Kasumi-1 (cell line): ENCODE measurements at regions not wholly inside any gene's neighbourhood (a gene's known extent, or its start where the extent isn't known, plus 50 kb on each side); places are given as distances from the start of the nearest gene placed in this dataset.

Experiments used
- DNase-seq, 2 experiments: peaks; one replicate each; lab custom pipeline; 2025; lab: John Stamatoyannopoulos, UW

DNA sequence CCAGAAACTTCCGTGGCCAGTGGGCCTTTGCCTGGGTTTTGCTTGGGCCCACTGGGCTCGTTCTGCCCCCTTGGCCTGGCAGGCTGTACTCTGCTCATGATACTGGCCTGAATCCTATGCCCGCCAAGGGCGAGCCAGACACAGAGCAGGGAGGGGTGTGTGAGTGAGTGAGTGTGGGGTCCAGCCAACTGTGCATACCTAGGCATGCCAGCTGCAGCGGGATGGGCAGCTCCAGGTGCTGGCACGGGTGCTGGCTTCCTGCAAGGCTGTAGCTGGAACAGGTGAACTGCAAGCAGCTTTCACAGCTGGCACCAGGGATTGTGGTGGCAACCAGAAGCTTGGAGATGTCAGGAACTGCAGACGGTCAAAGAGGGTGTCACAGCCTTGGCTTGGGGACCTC is 1276.4 kb downstream of the SLC16A7 start:
- no peak for DNase-seq

DNA sequence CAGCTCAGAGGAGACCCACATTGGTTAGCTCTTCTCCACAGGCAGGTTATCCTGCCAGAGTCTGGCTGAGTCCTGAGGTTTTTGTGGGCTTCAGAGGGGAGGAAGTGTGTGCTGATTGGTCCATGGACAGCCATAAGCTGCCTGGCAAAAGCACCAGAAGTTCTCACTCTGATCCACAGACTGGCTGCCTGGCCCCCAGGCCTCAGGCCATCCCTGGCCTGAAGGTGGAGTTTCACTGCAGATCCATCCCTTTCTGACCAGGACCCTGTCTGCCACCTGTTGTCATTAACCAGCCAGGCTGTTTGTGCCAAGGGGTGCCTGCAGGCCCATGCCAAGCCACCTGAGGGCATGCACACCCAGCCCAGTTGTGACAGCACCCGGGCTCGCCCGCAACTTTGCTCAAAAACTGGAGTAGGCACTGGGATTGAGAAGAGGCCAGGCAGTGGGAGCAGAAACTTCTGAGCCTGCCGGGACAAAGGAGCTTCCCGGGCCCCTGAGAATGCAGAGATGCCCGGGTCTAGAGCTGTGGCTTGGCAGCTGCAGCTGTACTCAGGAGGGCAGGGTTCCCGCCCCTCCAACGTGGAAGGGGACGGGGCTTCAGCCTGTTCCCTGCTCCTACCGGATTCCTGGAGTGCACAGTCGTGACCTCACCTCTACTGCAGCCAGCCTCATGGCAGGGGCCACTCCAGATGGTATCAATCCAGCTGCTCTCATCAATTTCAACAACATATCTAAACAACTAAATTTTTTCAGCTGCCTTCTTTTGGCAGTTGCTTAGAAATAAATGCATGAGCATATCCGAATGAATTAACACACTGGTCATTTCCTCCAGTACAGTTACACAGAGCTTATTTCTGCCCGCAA is 1277.3 kb downstream of the SLC16A7 start:
- no peak for DNase-seq

GRCh38 chr12:60874091-60874490 is 1278.3 kb downstream of the SLC16A7 start:
- DNase-seq, result no peak

- DNase-seq, result no peak
Observed at GRCh38 chr12:60920841-60921495, 1325.1 kb downstream of the SLC16A7 start.

GRCh38 chr12:60921541-60921940 is 1325.7 kb downstream of the SLC16A7 start:
- no peak for DNase-seq

DNA sequence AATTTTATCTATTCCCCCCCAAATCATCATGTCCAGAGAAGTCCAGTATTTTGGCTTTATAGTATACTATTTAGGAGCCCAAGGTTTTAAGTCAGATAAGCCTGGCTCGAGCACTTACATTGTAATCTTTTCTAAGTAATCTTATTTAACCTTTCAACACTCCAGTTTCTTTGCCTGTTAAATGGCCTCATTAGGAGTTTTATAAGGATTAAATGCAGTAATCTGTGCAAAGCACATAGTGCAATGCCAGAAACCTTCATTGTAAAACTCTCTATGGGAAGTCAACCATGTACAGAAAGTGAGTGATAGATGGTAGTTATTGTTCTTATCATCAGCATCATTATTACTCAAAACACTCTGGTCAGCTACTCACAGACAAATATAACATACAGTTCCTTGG is 1330.4 kb downstream of the SLC16A7 start:
- DNase-seq, result no peak

DNA sequence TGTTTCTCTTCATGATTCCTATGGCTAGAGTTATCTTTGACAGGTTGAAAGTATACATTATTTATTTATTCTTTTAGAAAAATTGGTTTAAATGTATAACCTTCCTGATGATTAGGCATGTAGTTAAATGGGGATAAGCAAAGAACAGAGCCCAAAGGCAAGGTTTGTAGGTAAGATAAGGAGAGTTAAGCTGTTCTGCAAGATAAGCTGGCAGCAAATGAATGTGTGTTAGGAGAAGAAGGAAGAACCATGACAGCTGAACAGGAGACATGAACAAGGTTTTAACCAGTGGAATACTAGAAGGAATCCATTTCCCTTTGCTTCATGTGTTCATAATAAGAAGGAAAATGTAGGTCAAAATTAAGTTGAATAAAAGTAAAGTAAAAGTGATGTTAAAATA is 1330.1 kb upstream of the USP15 start:
- no peak for DNase-seq

- DNase-seq, result no peak
Observed at GRCh38 chr12:60935981-60936761, 1324.0 kb upstream of the USP15 start.

- no peak for DNase-seq
Observed at GRCh38 chr12:60947533-60947932, 1312.7 kb upstream of the USP15 start.

- no peak for DNase-seq
Observed at GRCh38 chr12:60967128-60967527, 1293.1 kb upstream of the USP15 start.

DNA sequence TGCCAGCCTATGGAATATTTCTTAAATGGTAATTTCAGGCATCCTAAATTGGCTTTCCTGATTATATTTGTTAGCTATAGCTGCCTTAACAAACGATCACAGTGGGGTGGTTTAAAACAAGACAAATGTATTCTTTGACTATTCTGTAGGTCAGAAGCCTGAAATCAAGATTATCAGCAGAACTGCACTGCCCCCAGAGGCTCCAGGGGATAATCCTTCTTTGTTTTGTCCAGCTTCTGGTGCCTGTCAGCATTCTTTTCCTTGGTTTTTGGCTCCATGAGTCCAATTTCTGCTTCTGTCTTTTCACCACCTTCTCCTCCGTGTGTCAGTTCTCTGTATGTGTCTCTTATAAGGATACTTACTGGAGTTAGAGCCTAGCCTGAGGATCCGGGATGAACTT is 1282.2 kb upstream of the USP15 start:
- DNase-seq, result peak in 1 of 2 experiments; percentile 5

- no peak for DNase-seq
Observed at GRCh38 chr12:60980558-60980957, 1279.6 kb upstream of the USP15 start.

DNA sequence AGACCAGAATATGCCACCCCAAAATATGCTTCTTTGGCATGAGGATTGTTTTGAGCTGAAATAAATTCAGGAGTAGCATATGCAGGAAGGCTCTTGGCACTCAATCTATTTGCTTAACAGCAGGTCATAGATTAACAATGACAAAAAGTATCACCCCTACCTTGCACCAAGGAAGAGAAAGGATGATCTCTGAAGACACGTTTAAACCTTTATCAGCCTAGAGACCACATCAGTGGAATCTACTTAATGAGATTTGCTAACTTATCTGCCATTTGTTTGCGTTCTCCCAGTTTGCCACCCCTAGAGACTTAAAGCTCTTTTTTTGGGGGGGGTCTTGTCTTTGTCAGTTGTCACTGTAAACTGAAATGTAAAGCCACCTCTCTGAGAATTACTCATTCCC is 1278.7 kb upstream of the USP15 start:
- DNase-seq, result no peak

DNA sequence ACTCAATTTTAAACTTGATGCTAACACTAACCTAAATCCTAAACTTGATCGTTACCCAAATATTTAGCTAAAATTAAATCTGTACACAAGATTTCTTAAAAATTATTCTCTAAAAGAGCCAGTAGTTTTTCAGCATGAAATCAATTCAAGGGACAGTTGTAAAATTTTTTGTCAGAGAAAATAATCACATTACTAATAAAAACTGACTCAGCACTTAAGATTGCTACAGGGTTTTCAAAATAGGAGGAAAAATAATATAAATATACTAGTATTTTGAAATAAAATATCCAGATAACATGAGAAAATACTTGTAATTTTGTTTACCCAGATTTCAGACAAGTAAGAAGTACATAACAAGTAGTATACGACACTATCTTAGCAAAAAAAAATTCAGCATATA is 1268.1 kb upstream of the USP15 start:
- no peak for DNase-seq

DNA sequence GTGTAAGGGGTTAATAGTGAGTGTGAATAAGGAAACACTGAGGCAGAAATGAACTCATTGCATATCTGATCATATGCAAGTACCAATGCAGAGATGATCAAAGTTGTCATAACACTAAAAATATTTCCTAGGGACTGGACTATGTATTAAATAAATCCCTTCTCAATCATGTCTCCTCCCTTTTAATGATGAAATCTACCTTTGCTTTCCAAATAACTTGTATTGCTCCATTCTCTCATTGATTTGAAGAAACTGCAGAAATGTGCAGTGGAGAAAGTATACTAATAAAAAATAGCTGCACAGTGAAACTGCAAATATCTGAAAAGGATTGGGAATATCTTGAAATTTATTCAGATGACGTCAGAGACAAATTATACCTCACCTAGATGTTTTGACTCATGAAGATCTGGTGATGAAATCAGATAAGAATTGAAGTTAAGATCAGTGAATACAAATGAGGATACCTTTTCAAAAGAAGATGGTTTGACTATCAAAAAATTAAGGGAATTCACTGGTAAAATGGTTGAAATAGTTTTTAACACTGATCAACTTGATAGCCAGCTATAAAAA is 1264.9 kb upstream of the USP15 start:
- no peak for DNase-seq

- no peak for DNase-seq
Observed at GRCh38 chr12:60997869-60998378, 1262.3 kb upstream of the USP15 start.

- DNase-seq, result no peak
Observed at GRCh38 chr12:61009192-61009591, 1251.0 kb upstream of the USP15 start.

GRCh38 chr12:61011767-61012423 is 1248.3 kb upstream of the USP15 start:
- DNase-seq, result peak; percentile 40 to 64

GRCh38 chr12:61018571-61018970 is 1241.6 kb upstream of the USP15 start:
- DNase-seq, result peak; percentile 75 to 80

GRCh38 chr12:61023231-61023630 is 1237.0 kb upstream of the USP15 start:
- no peak for DNase-seq

DNA sequence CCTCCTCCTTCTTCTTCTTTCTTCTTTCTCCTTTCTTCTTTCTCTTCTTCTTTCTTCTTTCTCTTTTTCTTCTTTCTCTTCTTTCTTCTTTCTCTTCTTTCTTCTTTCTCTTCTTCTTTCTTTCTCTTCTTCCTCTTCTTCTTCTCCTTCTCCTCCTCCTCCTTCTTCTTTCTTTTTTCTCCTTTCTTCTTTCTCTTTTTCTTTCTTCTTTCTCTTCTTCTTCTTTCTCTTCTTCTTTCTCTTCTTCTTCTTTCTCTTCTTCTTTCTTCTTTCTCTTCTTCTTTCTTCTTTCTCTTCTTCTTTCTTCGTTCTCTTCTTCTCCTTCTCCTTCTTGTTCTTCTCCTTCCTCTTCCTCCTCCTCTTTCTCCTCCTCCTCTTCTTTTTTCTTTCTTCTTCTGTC is 1230.7 kb upstream of the USP15 start:
- DNase-seq, result no peak

DNA sequence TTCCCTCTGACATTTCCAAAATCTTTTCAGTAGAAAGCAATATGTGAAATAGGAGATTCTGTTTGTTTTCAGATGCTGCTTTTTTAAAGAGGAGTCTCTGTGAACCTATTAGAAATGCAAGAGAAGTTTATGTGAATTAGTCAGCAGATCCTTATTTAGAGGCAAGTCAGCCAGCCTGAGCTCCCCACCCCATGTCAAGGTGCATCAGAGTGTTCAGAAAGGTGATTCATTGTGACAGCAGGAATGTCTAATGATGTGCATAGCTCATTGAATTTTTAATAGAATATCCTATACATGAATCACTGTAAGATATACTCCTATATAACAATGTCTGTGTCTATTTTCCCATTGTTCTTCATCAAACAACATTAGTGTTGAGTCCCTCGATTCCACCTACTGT is 1222.4 kb upstream of the USP15 start:
- no peak for DNase-seq
